H1 (cell line): ENCODE measurements at regions not wholly inside any gene's neighbourhood (a gene's known extent, or its start where the extent isn't known, plus 50 kb on each side); places are given as distances from the start of the nearest gene placed in this dataset.

ENCODE experiments used
- CTCF ChIA-PET: fragments of 300-600 bp; sonication (Branson Sonifier 250); formaldehyde crosslinking; loops from one replicate; lab custom pipeline; 2021; ENCODE audit not compliant: partially characterized antibody; lab: Charles Lee
- POLR2A ChIA-PET: fragments of 300-600 bp; sonication (Branson Sonifier 250); formaldehyde crosslinking; loops from one replicate; lab custom pipeline; 2021; ENCODE audit warnings: inconsistent platforms; ENCODE audit not compliant: partially characterized antibody; lab: Charles Lee
- DNase-seq, 2 experiments: peaks; one replicate each; pipeline versions ENCODE4 v3.0.0 to v3.0.0-alpha.2; 2010 to 2022; ENCODE audit warnings: low spot score in 2 of 2, low read depth in 1 of 2, mixed read lengths in 1 of 2
- FAIRE-seq: peaks from 2 replicates; lab custom pipeline; 2011; peaks lifted over from hg19 to GRCh38; lab: Jason Lieb, UNC
- H2AFZ ChIP-seq: 2 replicates; pipeline ENCODE4 v1.8.1; 2012; ENCODE audit warnings: low read length, inconsistent platforms
- H2AK5ac ChIP-seq: 2 replicates; pipeline ENCODE4 v1.6.1; 2013; ENCODE audit warnings: low read depth, low read length
- H2BK120ac ChIP-seq: replicated peaks from 2 replicates; pipeline ENCODE3; 2013; ENCODE audit warnings: low read depth, low read length, inconsistent platforms
- H2BK12ac ChIP-seq: 2 replicates; pipeline ENCODE4 v1.6.1; 2013; ENCODE audit warnings: low read depth, low read length
- H2BK15ac ChIP-seq: 2 replicates; pipeline ENCODE4 v1.6.1; 2013; ENCODE audit warnings: low read length
- H2BK20ac ChIP-seq: 2 replicates; pipeline ENCODE4 v1.6.1; 2013; ENCODE audit warnings: low read length
- H2BK5ac ChIP-seq: 2 replicates; pipeline ENCODE4 v1.6.1; 2013; ENCODE audit warnings: low read depth, low read length
- H3K14ac ChIP-seq: 2 replicates; pipeline ENCODE4 v1.6.1; 2013; ENCODE audit warnings: inconsistent platforms; ENCODE audit not compliant: insufficient read length
- H3K18ac ChIP-seq: 2 replicates; pipeline ENCODE4 v1.6.1; 2013; ENCODE audit warnings: low read length; ENCODE audit errors: extremely low read depth
- H3K23ac ChIP-seq: 2 replicates; pipeline ENCODE4 v1.6.1; 2013; ENCODE audit warnings: inconsistent platforms; ENCODE audit not compliant: insufficient read length
- H3K23me2 ChIP-seq: 2 replicates; pipeline ENCODE4 v1.6.1; 2013; ENCODE audit warnings: low read depth, low read length
- H3K27ac ChIP-seq: 2 replicates; pipeline ENCODE4 v1.6.1; 2011; ENCODE audit warnings: low read depth, low read length, inconsistent platforms
- H3K27me3 ChIP-seq, 4 experiments: replicated peaks in 1 of 4; 1 replicate in 1 of 4; 2 replicates in 3 of 4; pipeline versions ENCODE4 v1.6.1 to v1.8.1; 2011 to 2013; ENCODE audit warnings: low read length in 3 of 4, mild to moderate bottlenecking in 3 of 4, inconsistent platforms in 2 of 4, mixed read lengths in 2 of 4, moderate library complexity in 1 of 4; ENCODE audit not compliant: control insufficient read depth in 3 of 4, insufficient read depth in 3 of 4; ENCODE audit errors: extremely low read depth in 1 of 4
- H3K36me3 ChIP-seq, 4 experiments: 2 replicates each; pipeline versions ENCODE4 v1.6.1 to v1.8.1; 2011 to 2013; ENCODE audit warnings: mild to moderate bottlenecking in 4 of 4, low read length in 3 of 4, moderate library complexity in 2 of 4, control low read depth in 1 of 4, inconsistent platforms in 1 of 4; ENCODE audit not compliant: insufficient read depth in 4 of 4, control insufficient read depth in 2 of 4
- H3K4ac ChIP-seq: replicated peaks from 2 replicates; pipeline ENCODE3; 2013; ENCODE audit warnings: low read length, low read depth, mixed read lengths, inconsistent platforms; ENCODE audit not compliant: insufficient read length
- H3K4me1 ChIP-seq, 4 experiments: replicated peaks in 1 of 4; 1 replicate in 1 of 4; 2 replicates in 3 of 4; pipeline versions ENCODE4 v1.6.1 to v1.8.1; 2011 to 2013; ENCODE audit warnings: low read length in 3 of 4, inconsistent platforms in 2 of 4, mixed read lengths in 1 of 4; ENCODE audit not compliant: insufficient read depth in 4 of 4, control insufficient read depth in 3 of 4
- H3K4me2 ChIP-seq, 2 experiments: 2 replicates each; pipeline versions ENCODE4 v1.6.1 to v1.8.1; 2011 to 2013; ENCODE audit warnings: low read depth in 2 of 2, low read length in 2 of 2, control low read depth in 1 of 2, inconsistent platforms in 1 of 2, mild to moderate bottlenecking in 1 of 2; ENCODE audit not compliant: insufficient read depth in 1 of 2
- H3K4me3 ChIP-seq, 4 experiments: fragments of 200-600, 300-600 bp in 1 of 4; sonication (generic), shearing (Covaris generic), sonication (Bioruptor Twin) in 1 of 4; 2 replicates each; pipeline versions ENCODE4 v1.5.1 to v1.8.1; 2011 to 2016; ENCODE audit warnings: low read length in 4 of 4, low read depth in 3 of 4, control low read depth in 2 of 4, inconsistent platforms in 2 of 4, mild to moderate bottlenecking in 2 of 4, mixed read lengths in 1 of 4, moderate library complexity in 1 of 4; ENCODE audit not compliant: insufficient read depth in 2 of 4; ENCODE audit errors: extremely low read depth in 1 of 4
- H3K56ac ChIP-seq: replicated peaks from 2 replicates; pipeline ENCODE3; 2013; ENCODE audit warnings: low read depth, mild to moderate bottlenecking, mixed read lengths, low read length, inconsistent platforms; ENCODE audit not compliant: insufficient read length
- H3K79me1 ChIP-seq: 2 replicates; pipeline ENCODE4 v1.6.1; 2013; ENCODE audit warnings: low read depth, low read length, control low read depth
- H3K79me2 ChIP-seq, 2 experiments: 2 replicates each; pipeline versions ENCODE4 v1.6.1 to v1.8.1; 2012 to 2013; ENCODE audit warnings: low read length in 2 of 2, mild to moderate bottlenecking in 2 of 2, inconsistent platforms in 1 of 2; ENCODE audit not compliant: insufficient read depth in 2 of 2, control insufficient read depth in 1 of 2
- H3K9ac ChIP-seq, 4 experiments: replicated peaks in 1 of 4; 1 replicate in 1 of 4; 2 replicates in 3 of 4; pipeline versions ENCODE4 v1.6.1 to v1.8.1; 2011 to 2013; ENCODE audit warnings: low read depth in 3 of 4, low read length in 3 of 4, control low read depth in 2 of 4, mild to moderate bottlenecking in 2 of 4, moderate library complexity in 2 of 4, inconsistent platforms in 1 of 4; ENCODE audit errors: extremely low read depth in 1 of 4
- H3K9me3 ChIP-seq, 2 experiments: 2 replicates each; pipeline versions ENCODE4 v1.6.1 to v1.8.1; 2012 to 2013; ENCODE audit warnings: mild to moderate bottlenecking in 2 of 2, moderate library complexity in 2 of 2, control low read depth in 1 of 2, inconsistent platforms in 1 of 2, low read depth in 1 of 2, low read length in 1 of 2, mixed read lengths in 1 of 2; ENCODE audit not compliant: insufficient read depth in 2 of 2
- H4K20me1 ChIP-seq, 2 experiments: replicated peaks in 1 of 2; 2 replicates each; pipeline versions ENCODE3 to v1.8.1; 2011 to 2013; ENCODE audit warnings: inconsistent platforms in 2 of 2, low read length in 2 of 2, mild to moderate bottlenecking in 1 of 2; ENCODE audit not compliant: insufficient read depth in 2 of 2, control insufficient read depth in 1 of 2
- H4K5ac ChIP-seq: 2 replicates; pipeline ENCODE4 v1.6.1; 2013; ENCODE audit warnings: low read length, low read depth, mixed read lengths, inconsistent platforms; ENCODE audit not compliant: insufficient read length
- H4K8ac ChIP-seq: 2 replicates; pipeline ENCODE4 v1.8.0; 2013; ENCODE audit warnings: mild to moderate bottlenecking, moderate library complexity, low read length, inconsistent platforms; ENCODE audit not compliant: insufficient read depth; ENCODE audit errors: extremely low read depth
- H4K91ac ChIP-seq: replicated peaks from 2 replicates; pipeline ENCODE3; 2013; ENCODE audit warnings: low read length, mixed read lengths, inconsistent platforms; ENCODE audit not compliant: insufficient read length
- CEBPB ChIP-seq: IDR thresholded peaks from 2 replicates; pipeline ENCODE4 v1.6.1; 2012; ENCODE audit warnings: low read depth, low read length
- CTBP2 ChIP-seq: IDR thresholded peaks from 2 replicates; pipeline ENCODE4 v1.7.0; 2011; ENCODE audit warnings: borderline replicate concordance, mild to moderate bottlenecking, moderate library complexity, mixed read lengths, low read length; ENCODE audit not compliant: insufficient read depth, insufficient read length
- WGBS, 2 experiments: shearing (Covaris generic) in 1 of 2; methylation state at CpG; one replicate each; pipeline versions ENCODE4 v1.1.6 to v1.1.7; 2013 to 2015; ENCODE audit warnings: low lambda C conversion rate in 2 of 2, mixed read lengths in 2 of 2, inconsistent platforms in 1 of 2, low coverage in 1 of 2, missing lambda C conversion rate in 1 of 2; ENCODE audit not compliant: insufficient replicate concordance in 2 of 2, insufficient coverage in 1 of 2, insufficient read length in 1 of 2; ENCODE audit errors: extremely low coverage in 1 of 2, missing lambda C conversion rate in 1 of 2; 5-methylcytosine and 5-hydroxymethylcytosine counted together

- POLR2A ChIA-PET = interaction anchor here (1.0 to 1.7 kb wide), 3 partner anchors 10 to 60 kb away, joined by 3 to 4 read pairs (median 3); no protein-coding TSS in a partner anchor
- H3K23me2 ChIP-seq = no peaks in the 10 kb centered on the region
- H3K23ac ChIP-seq = no peak overlapping the region
- H2BK15ac ChIP-seq = no peak overlapping the region
- no peak overlapping the region for H2AFZ ChIP-seq
- H4K8ac ChIP-seq = no peak overlapping the region
- no peak overlapping the region for H2BK12ac ChIP-seq
- CTCF ChIA-PET = interaction anchor here (0.8 to 2.2 kb wide), 7 partner anchors 17 to 260 kb away, joined by 3 to 11 read pairs (median 3); no protein-coding TSS in a partner anchor
- no peak for TF ChIP-seq CTBP2
- peak; percentile 50; the same call in 1 of the 2 replicates for TF ChIP-seq CEBPB
- H4K5ac ChIP-seq = no peak overlapping the region
- DNase-seq (no peak), FAIRE-seq (no peak)
- H3K18ac ChIP-seq = no peak overlapping the region
- H3K4me3 ChIP-seq = no peak overlapping the region
- H3K9ac ChIP-seq = no peak overlapping the region
- H3K4me2 ChIP-seq = no peak overlapping the region
- no peak overlapping the region for H3K56ac ChIP-seq
- H2BK5ac ChIP-seq = no peak overlapping the region
- no peak overlapping the region for H3K27ac ChIP-seq
- no peaks in the 10 kb centered on the region for H3K36me3 ChIP-seq
- WGBS, 2 experiments = 79% methylated on average over 4 of the region's 4 CpGs; no CpG with 5 or more reads in 1 of the 2 experiments
- no peak overlapping the region for H2BK20ac ChIP-seq
- no peaks in the 10 kb centered on the region for H3K79me2 ChIP-seq
- no peak overlapping the region for H2BK120ac ChIP-seq
- H3K14ac ChIP-seq = no peak overlapping the region
- peak overlapping the region; percentile 41; the same call in 1 of the 2 replicates for H2AK5ac ChIP-seq
- H3K9me3 ChIP-seq = 0 out of 4 replicates have a peak, but pooled peaks cover 0 to 2% of the 10 kb centered on the region in 2 experiments
- H3K4me1 ChIP-seq = peaks cover 0 to 4% (median 0%) of the 10 kb centered on the region in 4 experiments; a peak in 1 of 7 replicates
- no peak overlapping the region for H3K4ac ChIP-seq
- H4K91ac ChIP-seq = no peak overlapping the region
- H3K79me1 ChIP-seq = no peaks in the 10 kb centered on the region
- peaks cover 0 to 2% (median 0%) of the 10 kb centered on the region in 4 experiments; a peak in 1 of 7 replicates for H3K27me3 ChIP-seq
- peaks cover 0 to 2% of the 10 kb centered on the region in 2 experiments for H4K20me1 ChIP-seq
These were observed 80.9 kb upstream of the MSX1 start for GRCh38 chr4:4778554-4778953.
